HCT116 (cell line): ENCODE measurements at regions not wholly inside any gene's neighbourhood (a gene's known extent, or its start where the extent isn't known, plus 50 kb on each side); places are given as distances from the start of the nearest gene placed in this dataset.

Source experiments
- ATAC-seq: fragments of 200-7000 bp; cut with Tn5 transposase; 2 replicates; pipeline ENCODE4 v1.9.1; 2020; ENCODE audit warnings: mild to moderate bottlenecking, moderate library complexity
- BruUV-seq: library from RNA; stranded (reverse); fragments of 400-500 nt; replicated peaks from 2 replicates; lab custom pipeline; 2021; lab: Mats Ljungman, UMichigan
- CTCF ChIA-PET: fragments of 300-600 bp; sonication (Branson Sonifier 250); formaldehyde crosslinking; loops from one replicate; lab custom pipeline; 2021; ENCODE audit warnings: antibody characterized with exemption; lab: Charles Lee
- POLR2A ChIA-PET: fragments of 300-600, 350-600 bp; sonication (Branson Sonifier 250); formaldehyde crosslinking; loops from one replicate; lab custom pipeline; 2021; ENCODE audit warnings: antibody characterized with exemption; lab: Charles Lee
- RAD21 ChIA-PET, 2 experiments: fragments of 300-600 bp; sonication (Branson Sonifier 250); formaldehyde crosslinking; loops; one replicate each; lab custom pipeline; 2023; ENCODE audit warnings: low total read pairs in 2 of 2; ENCODE audit not compliant: uncharacterized antibody in 2 of 2, unreplicated experiment in 2 of 2, low non-redundant PET in 1 of 2; lab: Charles Lee
- DNase-seq: peaks from one replicate; pipeline ENCODE4 v3.0.0-alpha.2; 2010; ENCODE audit warnings: low read depth, low spot score
- H2AFZ ChIP-seq: fragments of 200-600 bp; shearing (Covaris generic), sonication (generic); 2 replicates; pipeline ENCODE4 v1.6.1; 2017; ENCODE audit warnings: low read depth, mixed run types, mixed read lengths, antibody characterized with exemption, low read length; ENCODE audit not compliant: poor library complexity, severe bottlenecking
- H3K27ac ChIP-seq: 2 replicates; pipeline ENCODE4 v1.5.1; 2012; ENCODE audit warnings: low read depth, low read length
- H3K27me3 ChIP-seq: fragments of 200-600 bp; sonication (generic); 2 replicates; pipeline ENCODE4 v1.6.1; 2016; ENCODE audit warnings: mixed run types, low read length, mixed read lengths; ENCODE audit not compliant: insufficient read depth
- H3K36me3 ChIP-seq, 2 experiments: fragments of 200-500 bp in 1 of 2; fragments of 200-600 bp in 1 of 2; sonication (Bioruptor generic) in 1 of 2; sonication (generic) in 1 of 2; 2 replicates each; pipeline versions ENCODE4 v1.5.1 to v1.6.1; 2014 to 2016; ENCODE audit warnings: low read length in 2 of 2, inconsistent platforms in 1 of 2, mixed read lengths in 1 of 2, mixed run types in 1 of 2; ENCODE audit not compliant: insufficient read depth in 2 of 2, control insufficient read depth in 1 of 2
- H3K4me1 ChIP-seq, 2 experiments: fragments of 200-600 bp in 1 of 2; sonication (generic) in 1 of 2; 2 replicates each; pipeline versions ENCODE4 v1.5.1 to v1.6.1; 2012 to 2017; ENCODE audit warnings: low read length in 2 of 2, inconsistent platforms in 1 of 2, mild to moderate bottlenecking in 1 of 2, mixed read lengths in 1 of 2, mixed run types in 1 of 2, moderate library complexity in 1 of 2; ENCODE audit not compliant: insufficient read depth in 2 of 2, control insufficient read depth in 1 of 2
- H3K4me2 ChIP-seq: fragments of 200-600 bp; sonication (generic); 2 replicates; pipeline ENCODE4 v1.6.1; 2017; ENCODE audit warnings: mixed run types, low read length, mixed read lengths
- H3K4me3 ChIP-seq, 2 experiments: fragments of 200-600 bp in 1 of 2; sonication (generic) in 1 of 2; replicated peaks in 1 of 2; 2 replicates each; pipeline ENCODE4 v1.5.1; 2011 to 2016; ENCODE audit warnings: low read length in 2 of 2, control low read depth in 1 of 2, low read depth in 1 of 2, mild to moderate bottlenecking in 1 of 2, mixed read lengths in 1 of 2, mixed run types in 1 of 2
- H3K79me2 ChIP-seq: fragments of 200-600 bp; sonication (generic); 2 replicates; pipeline ENCODE4 v1.6.1; 2017; ENCODE audit warnings: mild to moderate bottlenecking, mixed run types, low read length, moderate library complexity, mixed read lengths; ENCODE audit not compliant: insufficient read depth
- H3K9ac ChIP-seq: fragments of 200-600 bp; sonication (generic); 2 replicates; pipeline ENCODE4 v1.6.1; 2016; ENCODE audit warnings: low read length, mixed read lengths
- H3K9me2 ChIP-seq: fragments of 200-600 bp; sonication (generic), shearing (Covaris generic); 2 replicates; pipeline ENCODE4 v1.6.1; 2017; ENCODE audit warnings: mixed run types, mild to moderate bottlenecking, moderate library complexity; ENCODE audit not compliant: insufficient read depth
- H3K9me3 ChIP-seq, 2 experiments: fragments of 200-500 bp in 1 of 2; fragments of 200-600 bp in 1 of 2; sonication (Bioruptor generic) in 1 of 2; sonication (generic) in 1 of 2; 2 replicates each; pipeline ENCODE4 v1.6.1; 2014 to 2017; ENCODE audit warnings: low read length in 2 of 2, mixed read lengths in 2 of 2, inconsistent platforms in 1 of 2, low read depth in 1 of 2, mild to moderate bottlenecking in 1 of 2, mixed run types in 1 of 2, moderate library complexity in 1 of 2; ENCODE audit not compliant: control insufficient read depth in 1 of 2, insufficient read depth in 1 of 2
- H4K20me1 ChIP-seq: fragments of 200-600 bp; sonication (generic), shearing (Covaris generic); 2 replicates; pipeline ENCODE4 v1.6.1; 2017; ENCODE audit warnings: mixed run types, mild to moderate bottlenecking, moderate library complexity; ENCODE audit not compliant: insufficient read depth
- CBX3 ChIP-seq: IDR thresholded peaks from 2 replicates; pipeline ENCODE4 v1.6.1; 2012; ENCODE audit warnings: low read depth
- EGR1 ChIP-seq: IDR thresholded peaks from 2 replicates; pipeline ENCODE4 v1.6.1; 2012; ENCODE audit warnings: low read depth
- ELF1 ChIP-seq: IDR thresholded peaks from 2 replicates; pipeline ENCODE4 v1.6.1; 2012; ENCODE audit warnings: low read depth, borderline replicate concordance
- EZH2 ChIP-seq: fragments of 200-600 bp; sonication (generic); IDR thresholded peaks from 2 replicates; pipeline ENCODE4 v1.6.1; 2017; ENCODE audit warnings: antibody characterized with exemption, mixed run types
- EZH2phosphoT487 ChIP-seq: fragments of 200-600 bp; IDR thresholded peaks from 2 replicates; pipeline ENCODE4 v1.6.1; 2018; ENCODE audit warnings: antibody characterized with exemption, borderline replicate concordance
- FOSL1 ChIP-seq: IDR thresholded peaks from 2 replicates; pipeline ENCODE4 v1.6.1; 2012; ENCODE audit warnings: low read depth
- JUND ChIP-seq: IDR thresholded peaks from 2 replicates; pipeline ENCODE4 v1.6.1; 2012
- POLR2A ChIP-seq: IDR thresholded peaks from 2 replicates; pipeline ENCODE4 v1.7.0; 2011; ENCODE audit warnings: borderline replicate concordance; ENCODE audit not compliant: insufficient read depth, insufficient read length; ENCODE audit errors: extremely low read depth
- POLR2AphosphoS5 ChIP-seq: IDR thresholded peaks from 2 replicates; pipeline ENCODE4 v1.6.1; 2011; ENCODE audit warnings: mild to moderate bottlenecking, low read depth, low read length, moderate library complexity
- RAD21 ChIP-seq: IDR thresholded peaks from 2 replicates; pipeline ENCODE4 v1.6.1; 2012; ENCODE audit warnings: low read depth, mild to moderate bottlenecking
- SIN3A ChIP-seq: IDR thresholded peaks from 2 replicates; pipeline ENCODE4 v1.6.1; 2012; ENCODE audit warnings: low read depth
- TCF7L2 ChIP-seq: IDR thresholded peaks from 2 replicates; pipeline ENCODE4 v1.7.0; 2011; ENCODE audit warnings: borderline replicate concordance, inconsistent platforms; ENCODE audit not compliant: insufficient read depth, insufficient read length; ENCODE audit errors: extremely low read depth
- YY1 ChIP-seq: IDR thresholded peaks from 2 replicates; pipeline ENCODE4 v1.6.1; 2011; ENCODE audit warnings: low read length, low read depth, moderate library complexity, mild to moderate bottlenecking; ENCODE audit not compliant: insufficient replicate concordance; ENCODE audit errors: extremely low read depth
- ZFX ChIP-seq: fragments of 450-650 bp; IDR thresholded peaks from 2 replicates; pipeline ENCODE4 v1.6.1; 2017
- intact Hi-C: fragments of 100-400 bp; cut with micrococcal nuclease; formaldehyde crosslinking; loops from 2 replicates; pipeline ENCODE4 v1.10.0; 2022
- TF ChIP-seq, protein P1 (sequence below): IDR thresholded peaks from 2 replicates; pipeline ENCODE4 v1.6.1; 2011; ENCODE audit warnings: mild to moderate bottlenecking, low read length, moderate library complexity; ENCODE audit not compliant: insufficient replicate concordance; ENCODE audit errors: extremely low read depth
- TF ChIP-seq, protein P2 (sequence below): IDR thresholded peaks from 2 replicates; pipeline ENCODE4 v1.6.1; 2012; ENCODE audit warnings: low read depth
- TF ChIP-seq, protein P3 (sequence below), 3 experiments: fragments of 200-600 bp in 1 of 3; sonication (generic) in 1 of 3; IDR thresholded peaks in 2 of 3; conservative IDR thresholded peaks in 1 of 3; 2 replicates each; pipeline ENCODE4 v1.5.1; 2012 to 2017; ENCODE audit warnings: low read depth in 2 of 3, low read length in 2 of 3, antibody characterized with exemption in 1 of 3, borderline replicate concordance in 1 of 3, control low read depth in 1 of 3, mild to moderate bottlenecking in 1 of 3, mixed read lengths in 1 of 3, mixed run types in 1 of 3, moderate library complexity in 1 of 3; ENCODE audit not compliant: insufficient read depth in 1 of 3
- TF ChIP-seq, protein P4 (sequence below): IDR thresholded peaks from 2 replicates; pipeline ENCODE4 v1.6.1; 2012
- TF ChIP-seq, protein P5 (sequence below): IDR thresholded peaks from 2 replicates; pipeline ENCODE4 v1.6.1; 2012

DNA sequence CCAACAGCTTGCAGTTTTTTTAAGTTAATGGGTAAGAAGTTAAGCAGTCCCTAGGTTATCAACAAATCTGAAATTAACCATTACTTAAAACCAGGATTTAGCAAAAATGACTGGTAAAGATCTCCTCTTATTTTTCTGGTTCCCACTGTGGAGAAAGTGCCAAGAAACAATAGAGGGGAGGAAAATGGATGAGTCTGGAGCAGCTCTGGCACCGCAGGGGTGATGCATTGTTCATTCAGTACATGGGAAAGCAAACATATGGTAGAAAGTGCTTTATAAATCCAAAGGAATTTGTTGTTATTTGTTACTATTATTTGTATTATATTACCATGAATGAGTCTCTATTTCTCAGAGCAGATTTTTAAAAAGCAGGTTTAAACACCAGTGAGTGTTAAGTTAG lies 92.2 kb downstream of the DYRK2 start:
- Histone ChIP-seq H3K27ac (no peak overlapping the region), H4K20me1 (no peaks in the 10 kb centered on the region), H2AFZ (no peak overlapping the region), H3K27me3 (no peaks in the 10 kb centered on the region), H3K9me2 (no peaks in the 10 kb centered on the region), H3K79me2 (no peaks in the 10 kb centered on the region), H3K4me1 (no peaks in the 10 kb centered on the region), H3K36me3 (no peaks in the 10 kb centered on the region), H3K4me3 (no peak overlapping the region), H3K9me3 (no peaks in the 10 kb centered on the region), H3K4me2 (no peak overlapping the region), H3K9ac (no peak overlapping the region)
- CTCF ChIA-PET = no interaction called here
- RAD21 ChIA-PET = no interaction called here
- TF ChIP-seq YY1 = no peak
- no peak for TF ChIP-seq EZH2
- no peak for TF ChIP-seq JUND
- TF ChIP-seq SIN3A = no peak
- no peak for TF ChIP-seq POLR2A
- no peak for TF ChIP-seq POLR2AphosphoS5
- TF ChIP-seq, protein P1, sequence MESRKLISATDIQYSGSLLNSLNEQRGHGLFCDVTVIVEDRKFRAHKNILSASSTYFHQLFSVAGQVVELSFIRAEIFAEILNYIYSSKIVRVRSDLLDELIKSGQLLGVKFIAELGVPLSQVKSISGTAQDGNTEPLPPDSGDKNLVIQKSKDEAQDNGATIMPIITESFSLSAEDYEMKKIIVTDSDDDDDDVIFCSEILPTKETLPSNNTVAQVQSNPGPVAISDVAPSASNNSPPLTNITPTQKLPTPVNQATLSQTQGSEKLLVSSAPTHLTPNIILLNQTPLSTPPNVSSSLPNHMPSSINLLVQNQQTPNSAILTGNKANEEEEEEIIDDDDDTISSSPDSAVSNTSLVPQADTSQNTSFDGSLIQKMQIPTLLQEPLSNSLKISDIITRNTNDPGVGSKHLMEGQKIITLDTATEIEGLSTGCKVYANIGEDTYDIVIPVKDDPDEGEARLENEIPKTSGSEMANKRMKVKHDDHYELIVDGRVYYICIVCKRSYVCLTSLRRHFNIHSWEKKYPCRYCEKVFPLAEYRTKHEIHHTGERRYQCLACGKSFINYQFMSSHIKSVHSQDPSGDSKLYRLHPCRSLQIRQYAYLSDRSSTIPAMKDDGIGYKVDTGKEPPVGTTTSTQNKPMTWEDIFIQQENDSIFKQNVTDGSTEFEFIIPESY = no peak
- TF ChIP-seq, protein P2, sequence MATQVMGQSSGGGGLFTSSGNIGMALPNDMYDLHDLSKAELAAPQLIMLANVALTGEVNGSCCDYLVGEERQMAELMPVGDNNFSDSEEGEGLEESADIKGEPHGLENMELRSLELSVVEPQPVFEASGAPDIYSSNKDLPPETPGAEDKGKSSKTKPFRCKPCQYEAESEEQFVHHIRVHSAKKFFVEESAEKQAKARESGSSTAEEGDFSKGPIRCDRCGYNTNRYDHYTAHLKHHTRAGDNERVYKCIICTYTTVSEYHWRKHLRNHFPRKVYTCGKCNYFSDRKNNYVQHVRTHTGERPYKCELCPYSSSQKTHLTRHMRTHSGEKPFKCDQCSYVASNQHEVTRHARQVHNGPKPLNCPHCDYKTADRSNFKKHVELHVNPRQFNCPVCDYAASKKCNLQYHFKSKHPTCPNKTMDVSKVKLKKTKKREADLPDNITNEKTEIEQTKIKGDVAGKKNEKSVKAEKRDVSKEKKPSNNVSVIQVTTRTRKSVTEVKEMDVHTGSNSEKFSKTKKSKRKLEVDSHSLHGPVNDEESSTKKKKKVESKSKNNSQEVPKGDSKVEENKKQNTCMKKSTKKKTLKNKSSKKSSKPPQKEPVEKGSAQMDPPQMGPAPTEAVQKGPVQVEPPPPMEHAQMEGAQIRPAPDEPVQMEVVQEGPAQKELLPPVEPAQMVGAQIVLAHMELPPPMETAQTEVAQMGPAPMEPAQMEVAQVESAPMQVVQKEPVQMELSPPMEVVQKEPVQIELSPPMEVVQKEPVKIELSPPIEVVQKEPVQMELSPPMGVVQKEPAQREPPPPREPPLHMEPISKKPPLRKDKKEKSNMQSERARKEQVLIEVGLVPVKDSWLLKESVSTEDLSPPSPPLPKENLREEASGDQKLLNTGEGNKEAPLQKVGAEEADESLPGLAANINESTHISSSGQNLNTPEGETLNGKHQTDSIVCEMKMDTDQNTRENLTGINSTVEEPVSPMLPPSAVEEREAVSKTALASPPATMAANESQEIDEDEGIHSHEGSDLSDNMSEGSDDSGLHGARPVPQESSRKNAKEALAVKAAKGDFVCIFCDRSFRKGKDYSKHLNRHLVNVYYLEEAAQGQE = no peak
- no peak for TF ChIP-seq EZH2phosphoT487
- no peak for TF ChIP-seq ZFX
- no peak for TF ChIP-seq ELF1
- TF ChIP-seq, protein P3, sequence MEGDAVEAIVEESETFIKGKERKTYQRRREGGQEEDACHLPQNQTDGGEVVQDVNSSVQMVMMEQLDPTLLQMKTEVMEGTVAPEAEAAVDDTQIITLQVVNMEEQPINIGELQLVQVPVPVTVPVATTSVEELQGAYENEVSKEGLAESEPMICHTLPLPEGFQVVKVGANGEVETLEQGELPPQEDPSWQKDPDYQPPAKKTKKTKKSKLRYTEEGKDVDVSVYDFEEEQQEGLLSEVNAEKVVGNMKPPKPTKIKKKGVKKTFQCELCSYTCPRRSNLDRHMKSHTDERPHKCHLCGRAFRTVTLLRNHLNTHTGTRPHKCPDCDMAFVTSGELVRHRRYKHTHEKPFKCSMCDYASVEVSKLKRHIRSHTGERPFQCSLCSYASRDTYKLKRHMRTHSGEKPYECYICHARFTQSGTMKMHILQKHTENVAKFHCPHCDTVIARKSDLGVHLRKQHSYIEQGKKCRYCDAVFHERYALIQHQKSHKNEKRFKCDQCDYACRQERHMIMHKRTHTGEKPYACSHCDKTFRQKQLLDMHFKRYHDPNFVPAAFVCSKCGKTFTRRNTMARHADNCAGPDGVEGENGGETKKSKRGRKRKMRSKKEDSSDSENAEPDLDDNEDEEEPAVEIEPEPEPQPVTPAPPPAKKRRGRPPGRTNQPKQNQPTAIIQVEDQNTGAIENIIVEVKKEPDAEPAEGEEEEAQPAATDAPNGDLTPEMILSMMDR (IDR thresholded peaks at IDR 0.05 in 2 of 3, conservative IDR thresholded peaks at IDR 0.05 in 1 of 3; ENCODE audit: borderline replicate concordance in 1 of 3, insufficient read depth in 1 of 3, low read depth in 2 of 3, low read length in 2 of 3) = no peak
- TF ChIP-seq, protein P4, sequence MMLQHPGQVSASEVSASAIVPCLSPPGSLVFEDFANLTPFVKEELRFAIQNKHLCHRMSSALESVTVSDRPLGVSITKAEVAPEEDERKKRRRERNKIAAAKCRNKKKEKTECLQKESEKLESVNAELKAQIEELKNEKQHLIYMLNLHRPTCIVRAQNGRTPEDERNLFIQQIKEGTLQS = no peak
- TF ChIP-seq RAD21 = no peak
- no peak for TF ChIP-seq CBX3
- TF ChIP-seq, protein P5, sequence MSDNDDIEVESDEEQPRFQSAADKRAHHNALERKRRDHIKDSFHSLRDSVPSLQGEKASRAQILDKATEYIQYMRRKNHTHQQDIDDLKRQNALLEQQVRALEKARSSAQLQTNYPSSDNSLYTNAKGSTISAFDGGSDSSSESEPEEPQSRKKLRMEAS = no peak
- TF ChIP-seq TCF7L2 = no peak
- no peak for TF ChIP-seq EGR1
- TF ChIP-seq FOSL1 = no peak
- POLR2A ChIA-PET = no interaction called here
- ATAC-seq = no peak
- BruUV-seq = no TSS peak
- no peak for DNase-seq
- intact Hi-C loops = no loop called here
